ENCODE measurements at regions not wholly inside any gene's neighbourhood (a gene's known extent, or its start where the extent isn't known, plus 50 kb on each side); places are given as distances from the start of the nearest gene placed in this dataset.

DNA sequence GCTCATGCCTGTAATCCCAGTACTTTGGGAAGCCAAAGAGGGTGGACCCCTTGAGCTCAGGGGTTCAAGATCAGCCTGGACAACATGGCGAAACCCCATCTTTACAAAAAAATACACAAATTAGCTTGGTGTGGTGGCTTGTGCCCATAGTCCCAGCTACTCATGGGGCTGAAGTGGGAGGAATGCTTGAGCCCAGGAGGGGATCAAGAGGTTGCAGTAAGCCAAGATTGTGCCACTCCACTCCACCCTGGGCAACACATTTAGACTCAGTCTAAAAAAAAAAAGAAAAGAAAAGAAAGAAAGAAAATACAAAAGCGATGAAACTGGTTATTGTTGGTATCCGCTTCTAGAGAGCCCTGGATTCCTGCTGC is 597.4 kb downstream of the UQCRFS1 start:
- TF ChIP-seq ELF4 (IDR thresholded peaks at IDR 0.05) = no peak
- TF ChIP-seq BHLHE40 (IDR thresholded peaks at IDR 0.05; ENCODE audit: borderline replicate concordance) = no peak
- TF ChIP-seq FOXA1 (IDR thresholded peaks at IDR 0.05) = no peak
- TF ChIP-seq FOXK2 (IDR thresholded peaks at IDR 0.05) = no peak
- no peak for TF ChIP-seq SUZ12 (IDR thresholded peaks at IDR 0.05)
- no peak for TF ChIP-seq ZNF384 (IDR thresholded peaks at IDR 0.05)
- no peak for TF ChIP-seq LEF1 (IDR thresholded peaks at IDR 0.05; ENCODE audit: borderline replicate concordance)
